ENCODE measurements at regions not wholly inside any gene's neighbourhood (a gene's known extent, or its start where the extent isn't known, plus 50 kb on each side); places are given as distances from the start of the nearest gene placed in this dataset.

DNA sequence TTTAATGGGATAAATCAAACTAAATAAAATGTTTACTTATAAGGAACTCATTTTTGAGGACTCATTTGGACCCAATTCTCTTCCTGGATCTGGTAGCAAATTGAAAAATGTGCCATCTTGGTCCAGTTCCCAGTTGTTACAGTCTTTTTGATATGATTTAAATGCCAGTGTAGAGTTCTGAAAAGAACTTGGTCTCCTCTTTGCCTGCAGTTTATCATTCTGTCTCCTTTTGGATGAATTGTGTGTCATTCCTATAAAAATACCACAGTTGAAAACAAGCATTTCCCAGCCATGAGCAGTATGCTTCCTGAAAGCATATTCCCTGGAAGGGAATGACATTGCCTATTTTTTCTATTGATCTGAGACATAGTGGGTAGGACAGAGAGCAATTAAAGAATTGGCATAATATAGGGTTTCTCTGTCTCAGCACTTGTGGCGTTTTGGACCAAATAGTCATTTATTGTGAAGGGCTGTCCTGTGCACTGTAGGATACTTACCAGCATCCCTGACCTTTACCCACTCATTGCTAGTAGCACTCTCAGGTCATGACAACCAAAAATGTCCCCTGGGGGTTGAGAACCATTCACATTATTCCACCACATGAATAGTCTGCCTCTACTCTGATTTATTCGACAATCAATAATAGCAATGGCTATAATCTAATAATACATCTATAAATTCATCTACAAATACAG is 181.8 kb downstream of the NXNL2 start:
- no peaks in the 10 kb centered on the region for H3K23me2 ChIP-seq (ENCODE audit: insufficient read length, low read depth, low read length, poor library complexity, severe bottlenecking)
- no peak overlapping the region for H2AFZ ChIP-seq (ENCODE audit: low read length)
- H2BK12ac ChIP-seq (ENCODE audit: insufficient read length, low read depth, low read length): no peak overlapping the region
- H3K18ac ChIP-seq (ENCODE audit: insufficient read length, low read depth, low read length): no peak overlapping the region
- Mint-ChIP-seq H3K9me3 (no peaks in the 10 kb centered on the region), H3K36me3 (ENCODE audit: insufficient read depth in 1 of 3, low read depth in 3 of 3) (no peaks in the 10 kb centered on the region), H3K4me3 (no peak overlapping the region), H3K27ac (no peak overlapping the region), H3K27me3 (ENCODE audit: low read depth) (no peaks in the 10 kb centered on the region), H3K4me1 (no peaks in the 10 kb centered on the region)
- H3K4ac ChIP-seq (ENCODE audit: low read depth, low read length): no peak overlapping the region
- no peak overlapping the region for H3K27ac ChIP-seq (ENCODE audit: insufficient read length, low read depth, low read length)
- H3K9ac ChIP-seq (ENCODE audit: extremely low read depth, insufficient read length, low read length): no peak overlapping the region
- H3K79me1 ChIP-seq (ENCODE audit: insufficient read depth, low read depth, low read length, poor library complexity, severe bottlenecking): no peaks in the 10 kb centered on the region
- no peak overlapping the region for H3T11ph ChIP-seq (ENCODE audit: low read length)
- no peak for TF ChIP-seq CTCF (conservative IDR thresholded peaks at IDR 0.05)
- no peak overlapping the region for H3K14ac ChIP-seq (ENCODE audit: insufficient read depth, low read length)
- no peak overlapping the region for H3K23ac ChIP-seq (ENCODE audit: insufficient read length, low read depth, low read length)
- H3K56ac ChIP-seq (ENCODE audit: insufficient read length, low read depth, low read length): no peak overlapping the region
- no peak overlapping the region for H2AK5ac ChIP-seq (ENCODE audit: insufficient read length, low read length)
- H3K27me3 ChIP-seq (ENCODE audit: insufficient read depth, low read length): no peaks in the 10 kb centered on the region
- no peak for DNase-seq
- H3K9me3 ChIP-seq (ENCODE audit: control insufficient read depth, low read depth, low read length): no peaks in the 10 kb centered on the region
- WGBS (ENCODE audit: extremely low coverage, insufficient read length, low lambda C conversion rate): 100% methylated on average over 1 of the region's 2 CpGs
- no peaks in the 10 kb centered on the region for H3K79me2 ChIP-seq (ENCODE audit: insufficient read depth, low read length)
- H4K8ac ChIP-seq (replicated peaks; ENCODE audit: insufficient read length, low read depth, low read length): no peak overlapping the region
- no peak overlapping the region for H2BK20ac ChIP-seq (ENCODE audit: low read depth, low read length, poor library complexity, severe bottlenecking)
- no peak overlapping the region for H2BK120ac ChIP-seq (ENCODE audit: low read depth, low read length, poor library complexity, severe bottlenecking)
- no peak overlapping the region for H4K5ac ChIP-seq (ENCODE audit: insufficient read length, low read depth, low read length)
- H3K4me2 ChIP-seq (ENCODE audit: insufficient read depth, insufficient read length, low read length): no peak overlapping the region
- H2BK5ac ChIP-seq (ENCODE audit: insufficient read length, low read length): no peak overlapping the region
- no peaks in the 10 kb centered on the region for H4K20me1 ChIP-seq (ENCODE audit: control insufficient read depth, insufficient read depth, insufficient read length)
- H3K4me1 ChIP-seq (ENCODE audit: insufficient read depth, low read length): no peaks in the 10 kb centered on the region
- no peak overlapping the region for H2BK15ac ChIP-seq (ENCODE audit: low read depth, low read length)
- no peak overlapping the region for H4K91ac ChIP-seq (ENCODE audit: insufficient read length, low read depth, low read length)

Data from H9 (cell line).